ENCODE measurements at regions not wholly inside any gene's neighbourhood (a gene's known extent, or its start where the extent isn't known, plus 50 kb on each side); places are given as distances from the start of the nearest gene placed in this dataset.
"Not testable (repeated sequence)": the region's sequence is repeated elsewhere in the genome, so short reads cannot be mapped to it uniquely, and the experiment has no call there.

GRCh38 chr1:102365071-102365470, 368.3 kb upstream of the OLFM3 start:
- DNase-seq (ENCODE audit: low spot score), result no peak

GRCh38 chr1:102336602-102337001, 339.9 kb upstream of the OLFM3 start:
- DNase-seq (ENCODE audit: low spot score), result no peak

- DNase-seq (ENCODE audit: low spot score), result no peak
Observed at GRCh38 chr1:102318104-102318806, 321.5 kb upstream of the OLFM3 start.

DNA sequence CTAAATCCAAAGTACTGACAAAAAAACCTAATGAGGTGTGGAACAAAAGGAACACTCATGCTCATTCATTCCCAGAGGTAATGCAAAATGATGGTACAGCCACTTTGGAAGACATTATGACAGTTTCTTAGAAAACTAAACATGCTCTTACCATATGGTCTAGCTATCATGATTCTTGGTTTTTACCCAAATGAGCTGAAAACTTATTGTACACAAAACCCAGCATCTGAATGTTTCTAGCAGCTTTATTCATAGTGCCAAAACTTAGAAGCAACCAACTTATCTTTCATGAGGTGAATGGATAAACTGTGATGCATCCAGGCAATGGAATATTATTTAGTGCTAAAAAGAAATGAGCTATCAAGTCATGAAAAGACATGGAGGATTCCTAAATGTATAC, 318.4 kb upstream of the OLFM3 start:
- no peak for DNase-seq (ENCODE audit: low spot score)

DNA sequence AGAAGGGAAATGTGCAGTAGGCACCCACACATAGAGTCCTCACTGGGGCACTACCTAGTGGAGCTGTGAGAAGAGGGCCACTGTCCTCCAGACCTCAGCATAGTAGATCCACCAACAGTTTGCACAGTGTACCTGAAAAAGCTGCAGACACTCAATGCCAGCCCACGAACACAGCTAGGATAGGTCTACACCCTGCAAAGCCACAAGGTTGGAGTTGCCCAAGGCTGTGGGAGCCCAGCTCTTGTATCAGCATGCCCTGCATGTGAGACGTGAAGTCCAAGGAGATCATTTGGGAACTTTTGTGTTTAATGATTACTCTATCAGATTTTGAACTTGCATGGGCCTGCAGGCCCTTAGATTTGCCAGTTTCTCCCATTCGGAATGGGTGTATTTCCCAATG, 299.4 kb upstream of the OLFM3 start:
- no peak for DNase-seq (ENCODE audit: low spot score)

GRCh38 chr1:102282955-102283354, 286.2 kb upstream of the OLFM3 start:
- no peak for DNase-seq (ENCODE audit: low spot score)

- DNase-seq (ENCODE audit: low spot score), result no peak
Observed at GRCh38 chr1:102262994-102263393, 266.3 kb upstream of the OLFM3 start.

GRCh38 chr1:102252731-102253505, 256.2 kb upstream of the OLFM3 start:
- no peak for DNase-seq (ENCODE audit: low spot score)

DNA sequence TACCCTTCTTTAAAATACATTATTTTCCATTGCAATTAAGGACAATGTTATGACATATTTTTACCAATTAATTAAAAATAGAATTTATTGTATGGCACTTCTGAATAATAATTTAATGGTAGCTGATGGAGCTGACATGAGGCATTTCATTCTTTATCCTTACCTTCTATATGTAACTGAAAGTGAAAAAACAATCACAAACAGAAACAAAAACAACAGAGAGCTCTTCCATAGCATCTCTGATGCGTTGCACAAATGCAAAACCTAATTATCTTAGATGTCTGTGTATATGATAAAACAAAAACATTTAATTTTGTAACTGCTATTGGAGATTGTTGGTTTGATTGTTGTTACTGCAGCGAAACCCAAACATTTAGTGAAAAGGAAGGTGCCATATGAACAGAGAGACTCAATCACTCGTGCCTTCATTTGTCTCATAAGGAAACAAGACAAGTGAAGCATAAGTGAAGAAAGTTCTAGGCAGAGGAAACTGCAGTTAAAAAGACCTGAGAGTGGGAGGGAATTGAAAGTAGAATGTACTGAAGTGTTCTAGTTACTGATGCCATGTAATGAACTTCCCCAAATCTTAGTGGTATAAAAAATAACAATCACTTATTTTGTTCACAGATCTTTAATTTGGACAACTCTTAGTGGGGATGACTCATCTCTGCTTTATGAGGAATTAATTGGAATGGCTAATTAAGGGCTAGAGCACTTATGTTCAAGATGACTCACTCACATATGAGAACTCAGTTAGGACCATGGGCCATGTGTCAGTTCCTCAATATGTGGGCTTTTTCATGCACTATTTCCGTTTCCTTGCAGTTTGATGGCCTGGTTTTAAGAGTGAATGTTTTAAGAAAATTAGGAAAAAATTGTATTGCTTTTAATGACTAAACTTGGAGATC, 245.0 kb upstream of the OLFM3 start:
- DNase-seq (ENCODE audit: low spot score), result no peak

GRCh38 chr1:102239247-102239646, 242.5 kb upstream of the OLFM3 start:
- no peak for DNase-seq (ENCODE audit: low spot score)

- DNase-seq (ENCODE audit: low spot score), result no peak
Observed at GRCh38 chr1:102234753-102235359, 238.1 kb upstream of the OLFM3 start.

GRCh38 chr1:102219463-102219862, 222.7 kb upstream of the OLFM3 start:
- no peak for DNase-seq (ENCODE audit: low spot score)

GRCh38 chr1:102210891-102211290, 214.2 kb upstream of the OLFM3 start:
- not testable (repeated sequence) for DNase-seq (ENCODE audit: low spot score)

DNA sequence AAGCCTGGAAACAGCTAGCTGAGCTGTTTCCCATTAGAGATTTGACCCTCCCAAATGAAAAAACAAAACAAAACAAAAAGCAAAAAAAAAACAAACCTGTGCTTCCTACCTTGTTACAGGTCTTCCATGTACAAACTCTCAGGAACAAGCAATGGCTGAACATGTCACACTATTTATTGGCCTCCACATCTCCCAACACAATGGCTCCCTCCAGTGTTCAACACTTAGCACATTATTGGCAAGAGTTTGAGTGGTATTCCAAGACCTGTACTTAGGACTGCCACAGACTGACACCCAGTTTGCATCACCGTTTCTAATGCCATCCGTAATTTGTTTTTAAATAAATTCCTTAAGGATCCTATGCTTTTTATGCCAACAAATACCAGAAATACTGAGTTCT, 195.0 kb upstream of the OLFM3 start:
- DNase-seq (ENCODE audit: low spot score), result peak; percentile 62

GRCh38 chr1:102190429-102190828, 193.7 kb upstream of the OLFM3 start:
- DNase-seq (ENCODE audit: low spot score), result no peak

DNA sequence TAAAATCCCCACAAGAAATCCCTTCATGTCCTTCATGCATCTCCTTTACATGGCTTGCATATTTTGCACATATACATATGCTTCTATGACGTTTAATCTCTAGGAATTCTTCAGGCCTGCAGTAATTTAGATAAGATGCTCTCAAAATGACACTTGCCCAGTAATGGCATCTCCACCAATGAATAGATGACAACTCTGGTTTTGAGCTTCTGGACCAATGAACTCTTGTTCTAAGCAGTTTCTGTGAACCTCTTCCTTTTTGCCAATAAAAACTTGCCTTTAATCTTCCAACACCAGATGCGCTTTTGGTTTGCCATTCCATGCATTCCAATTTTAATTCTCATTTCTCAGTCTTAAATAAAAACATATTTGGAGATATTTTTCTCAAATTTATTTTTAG, 189.8 kb upstream of the OLFM3 start:
- DNase-seq (ENCODE audit: low spot score), result no peak

DNA sequence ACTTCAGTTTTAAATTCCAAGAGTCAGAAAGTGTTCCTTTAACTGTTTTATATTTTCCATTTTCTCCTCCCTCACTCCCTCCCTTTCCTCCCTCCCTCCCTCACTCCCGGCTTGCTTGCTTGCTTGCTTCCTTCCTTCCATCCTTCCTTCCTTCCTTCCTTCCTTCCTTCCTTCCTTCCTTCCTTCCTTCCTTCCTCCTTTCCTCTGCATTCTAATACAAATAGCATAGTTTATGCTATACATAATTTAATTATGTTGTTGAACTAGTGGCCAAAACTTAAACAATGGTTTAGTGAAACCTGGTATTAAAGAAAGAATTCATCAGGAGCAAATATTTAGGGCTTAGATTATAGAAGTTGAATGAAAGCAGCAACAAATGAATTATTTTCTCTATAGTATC, 188.5 kb upstream of the OLFM3 start:
- no peak for DNase-seq (ENCODE audit: low spot score)

DNA sequence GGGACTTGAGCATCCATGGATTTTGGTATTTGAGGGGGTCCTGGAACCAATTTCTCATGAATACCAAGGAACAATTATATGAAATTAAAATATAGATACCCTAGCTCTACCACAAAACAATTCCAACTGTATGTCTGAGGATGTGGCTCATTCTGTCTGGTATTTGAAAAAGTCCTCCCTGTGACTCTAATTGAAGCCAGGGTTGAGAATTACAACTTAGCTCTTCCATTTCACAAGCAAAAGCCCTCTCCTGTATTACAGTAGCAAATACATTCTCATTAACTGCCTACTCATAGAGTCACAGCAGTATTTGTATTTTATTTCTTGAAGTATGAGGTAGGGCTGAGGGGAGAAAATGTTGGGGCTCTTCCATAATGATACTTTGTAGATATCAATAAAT, 187.8 kb upstream of the OLFM3 start:
- DNase-seq (ENCODE audit: low spot score), result no peak

- no peak for DNase-seq (ENCODE audit: low spot score)
Observed at GRCh38 chr1:102183711-102184110, 187.0 kb upstream of the OLFM3 start.

- no peak for DNase-seq (ENCODE audit: low spot score)
Observed at GRCh38 chr1:102182603-102183260, 186.0 kb upstream of the OLFM3 start.

GRCh38 chr1:102181341-102181740, 184.6 kb upstream of the OLFM3 start:
- no peak for DNase-seq (ENCODE audit: low spot score)

DNA sequence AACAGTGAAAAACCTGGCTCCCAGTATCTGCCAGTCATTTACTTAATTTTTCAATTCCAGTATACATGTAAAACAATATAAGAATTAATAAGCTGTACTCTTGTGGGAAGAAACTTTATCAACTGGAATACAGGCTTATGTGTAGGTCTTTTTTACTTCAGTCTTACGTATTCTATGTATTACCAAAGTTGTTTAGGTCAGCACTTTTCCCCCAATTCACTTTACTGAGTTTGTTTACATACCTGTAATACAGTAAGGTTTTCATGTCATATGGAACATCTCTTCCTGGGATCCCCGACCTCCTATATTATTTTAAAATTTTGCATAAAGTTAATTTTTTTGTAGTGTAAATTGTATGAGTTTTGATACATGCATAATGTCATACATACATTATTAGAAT, 181.8 kb upstream of the OLFM3 start:
- DNase-seq (ENCODE audit: low spot score), result no peak

All from D341Med (cell line).